GM12878 (cell line): ENCODE measurements at regions not wholly inside any gene's neighbourhood (a gene's known extent, or its start where the extent isn't known, plus 50 kb on each side); places are given as distances from the start of the nearest gene placed in this dataset.

Source experiments
- ATAC-seq: fragments of 200-7000 bp; cut with Tn5 transposase; 3 replicates; pipeline ENCODE4 v1.9.1; 2020; ENCODE audit warnings: mild to moderate bottlenecking, moderate library complexity
- BruUV-seq: library from RNA; stranded (reverse); fragments of 400-500 nt; replicated peaks from 2 replicates; lab custom pipeline; 2021; lab: Mats Ljungman, UMichigan
- CTCF ChIA-PET: fragments of 300-600 bp; sonication (Branson Sonifier 250); formaldehyde crosslinking; extraction: SDS; loops from one replicate; lab custom pipeline; 2021; ENCODE audit warnings: inconsistent platforms; lab: Yijun Ruan, JAX
- POLR2A ChIA-PET: fragments of 350-600 bp; formaldehyde crosslinking; extraction: SDS; loops from one replicate; lab custom pipeline; 2021; ENCODE audit warnings: inconsistent platforms; lab: Charles Lee
- RAD21 ChIA-PET: fragments of 300-600 bp; sonication (Branson Sonifier 250); formaldehyde crosslinking; loops from one replicate; lab custom pipeline; 2023; ENCODE audit warnings: antibody characterized with exemption; ENCODE audit not compliant: unreplicated experiment; lab: Charles Lee
- SMC1A ChIA-PET: fragments of 300-600 bp; sonication (Branson Sonifier 250); formaldehyde crosslinking; loops from one replicate; lab custom pipeline; 2023; ENCODE audit not compliant: unreplicated experiment, uncharacterized antibody; lab: Charles Lee
- DNase-seq: peaks from one replicate; pipeline ENCODE4 v3.0.0-alpha.2; 2011; ENCODE audit warnings: low read depth, low spot score
- FAIRE-seq: peaks from 3 replicates; lab custom pipeline; 2011; peaks lifted over from hg19 to GRCh38; lab: Jason Lieb, UNC
- H2AFZ ChIP-seq: 2 replicates; pipeline ENCODE4 v1.6.0; 2011; ENCODE audit warnings: low read depth, low read length, control low read depth; ENCODE audit not compliant: control insufficient read depth
- H3K27ac ChIP-seq: 2 replicates; pipeline ENCODE4 v1.5.1; 2011; ENCODE audit warnings: control low read depth; ENCODE audit not compliant: control insufficient read depth, insufficient read depth
- H3K27me3 ChIP-seq, 2 experiments: replicated peaks in 1 of 2; 2 replicates each; pipeline versions ENCODE4 v1.6.0 to v1.6.1; 2011; ENCODE audit warnings: low read length in 1 of 2; ENCODE audit not compliant: control insufficient read depth in 2 of 2, insufficient read depth in 2 of 2
- H3K36me3 ChIP-seq, 2 experiments: 2 replicates each; pipeline ENCODE4 v1.5.1; 2011; ENCODE audit warnings: low read length in 1 of 2; ENCODE audit not compliant: control insufficient read depth in 2 of 2, insufficient read depth in 2 of 2
- H3K4me1 ChIP-seq: 2 replicates; pipeline ENCODE4 v1.6.1; 2011; ENCODE audit warnings: mild to moderate bottlenecking, low read length, moderate library complexity, mixed read lengths; ENCODE audit not compliant: control insufficient read depth, insufficient read depth
- H3K4me2 ChIP-seq: 2 replicates; pipeline ENCODE4 v1.6.0; 2011; ENCODE audit warnings: control low read depth; ENCODE audit not compliant: control insufficient read depth, insufficient read depth
- H3K4me3 ChIP-seq: fragments of 200-600 bp; sonication (generic); 2 replicates; pipeline ENCODE4 v1.5.1; 2016
- H3K79me2 ChIP-seq: 2 replicates; pipeline ENCODE4 v1.6.0; 2011; ENCODE audit warnings: low read length; ENCODE audit not compliant: control insufficient read depth, insufficient read depth
- H3K9ac ChIP-seq: 2 replicates; pipeline ENCODE4 v1.8.0; 2011; ENCODE audit warnings: low read length, control low read depth, mixed read lengths; ENCODE audit not compliant: control insufficient read depth, insufficient read depth
- H3K9me3 ChIP-seq: replicated peaks from 3 replicates; pipeline ENCODE4 v1.5.1; 2011; ENCODE audit warnings: mild to moderate bottlenecking, low read length; ENCODE audit not compliant: control insufficient read depth, insufficient read depth
- H4K20me1 ChIP-seq: 2 replicates; pipeline ENCODE4 v1.6.0; 2011; ENCODE audit not compliant: control insufficient read depth, insufficient read depth
- HDAC2 ChIP-seq: fragments of 200-600 bp; sonication (generic); IDR thresholded peaks from 2 replicates; pipeline ENCODE4 v1.6.1; 2017
- HSF1 ChIP-seq: fragments of 150-350 bp; IDR thresholded peaks from 2 replicates; pipeline ENCODE4 v1.6.1; 2014; ENCODE audit warnings: mild to moderate bottlenecking, low read depth, low read length
- JUND ChIP-seq: IDR thresholded peaks from 2 replicates; pipeline ENCODE4 v1.6.1; 2012; ENCODE audit warnings: low read depth, mild to moderate bottlenecking, low read length, improper control_type of control experiment, moderate library complexity
- SMC3 ChIP-seq: IDR thresholded peaks from 2 replicates; pipeline ENCODE4 v1.6.1; 2011; ENCODE audit warnings: low read length, improper control_type of control experiment, borderline replicate concordance
- SUZ12 ChIP-seq: fragments of 200-600 bp; sonication (generic); IDR thresholded peaks from one replicate; pipeline ENCODE4 v1.6.1; 2018; ENCODE audit warnings: antibody characterized with exemption, mild to moderate bottlenecking; ENCODE audit not compliant: unreplicated experiment
- TARDBP ChIP-seq: IDR thresholded peaks from 2 replicates; pipeline ENCODE4 v1.6.1; 2016; ENCODE audit warnings: borderline replicate concordance
- USF2 ChIP-seq: IDR thresholded peaks from 2 replicates; pipeline ENCODE4 v1.6.1; 2011; ENCODE audit warnings: low read depth, low read length, improper control_type of control experiment, borderline replicate concordance
- ZNF622 ChIP-seq: fragments of 450-650 bp; IDR thresholded peaks from 2 replicates; pipeline ENCODE4 v1.6.1; 2017; ENCODE audit warnings: mild to moderate bottlenecking, inconsistent platforms
- WGBS: methylation state at CpG from one replicate; pipeline ENCODE4 v1.1.6; 2016; ENCODE audit warnings: low lambda C conversion rate; ENCODE audit not compliant: insufficient replicate concordance, insufficient coverage; ENCODE audit errors: missing lambda C conversion rate; 5-methylcytosine and 5-hydroxymethylcytosine counted together
- in situ Hi-C: fragments of 300-500 bp; cut with MboI; formaldehyde crosslinking; loops from 9 replicates; pipeline ENCODE4 v1.14.3; 2018; ENCODE audit warnings: mixed read lengths
- intact Hi-C: fragments of 100-400 bp; cut with micrococcal nuclease; formaldehyde crosslinking; loops from one replicate; pipeline ENCODE4 v1.14.2; 2022; ENCODE audit not compliant: unreplicated experiment

- TF ChIP-seq HDAC2: no peak
Measured at GRCh38 chr6:12622566-12622965, 94.0 kb upstream of the PHACTR1 start (continued).

- no peak for ATAC-seq
- Histone ChIP-seq H3K9me3 (no peaks in the 10 kb centered on the region), H3K79me2 (no peaks in the 10 kb centered on the region), H3K4me3 (no peak overlapping the region), H3K4me1 (no peaks in the 10 kb centered on the region), H3K27me3 (no peaks in the 10 kb centered on the region), H3K9ac (no peak overlapping the region), H4K20me1 (no peaks in the 10 kb centered on the region), H3K27ac (no peak overlapping the region), H3K36me3 (no peaks in the 10 kb centered on the region), H2AFZ (no peak overlapping the region), H3K4me2 (no peak overlapping the region)
- no peak for DNase-seq
- ChIA-PET CTCF (interaction anchor here (1.2 kb wide), 1 partner anchor 13 kb away, joined by 3 read pairs; no protein-coding TSS in a partner anchor), RAD21 (no interaction called here), SMC1A (interaction anchor here (1.4 kb wide), 1 partner anchor 15 kb away, joined by 3 read pairs; no protein-coding TSS in a partner anchor), POLR2A (interaction anchor here (0.9 kb wide), 1 partner anchor 13 kb away, joined by 3 read pairs; no protein-coding TSS in a partner anchor)
- 38% methylated on average over 5 of the region's 5 CpGs for WGBS
- no TSS peak for BruUV-seq
- FAIRE-seq: no peak
- intact Hi-C loops (no loop called here), in situ Hi-C loops (no loop called here)
- no peak for TF ChIP-seq JUND
- no peak for TF ChIP-seq SUZ12
- TF ChIP-seq USF2: no peak
- no peak for TF ChIP-seq TARDBP
- no peak for TF ChIP-seq ZNF622
- no peak for TF ChIP-seq SMC3
- TF ChIP-seq HSF1: no peak
Measured at GRCh38 chr6:12624142-12624837, 92.3 kb upstream of the PHACTR1 start.
